ENCODE measurements at regions not wholly inside any gene's neighbourhood (a gene's known extent, or its start where the extent isn't known, plus 50 kb on each side); places are given as distances from the start of the nearest gene placed in this dataset.

DNA sequence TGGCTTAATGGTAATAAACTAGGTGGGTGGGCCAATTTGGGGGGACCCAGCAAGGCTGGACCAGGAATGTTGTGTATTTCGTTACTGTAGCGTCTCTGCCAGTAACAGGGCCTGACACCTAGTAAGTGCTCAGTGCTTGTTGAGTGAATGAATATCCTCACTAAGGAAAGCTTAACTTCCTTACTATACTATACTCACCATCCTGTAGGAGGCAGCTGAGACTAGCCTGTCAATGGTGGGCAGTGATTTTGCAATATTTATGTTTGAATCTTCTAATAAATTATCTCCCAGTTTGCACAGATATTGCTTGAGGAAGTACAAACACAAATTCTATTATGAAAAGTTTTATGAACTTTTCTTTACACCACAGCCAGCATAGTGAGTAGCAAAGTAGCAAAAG, 370.7 kb upstream of the SYT4 start:
- H3K9me3 Mint-ChIP-seq = no peaks in the 10 kb centered on the region
- ChIA-PET CTCF (no interaction called here), POLR2A (no interaction called here)
- H3K36me3 Mint-ChIP-seq (ENCODE audit: low read depth) = no peaks in the 10 kb centered on the region
- DNase-seq = no peak
- no peaks in the 10 kb centered on the region for H3K27me3 Mint-ChIP-seq
- no peaks in the 10 kb centered on the region for H3K4me1 Mint-ChIP-seq
- H3K27ac Mint-ChIP-seq = no peak overlapping the region
- no peak overlapping the region for H3K4me3 Mint-ChIP-seq

DNA sequence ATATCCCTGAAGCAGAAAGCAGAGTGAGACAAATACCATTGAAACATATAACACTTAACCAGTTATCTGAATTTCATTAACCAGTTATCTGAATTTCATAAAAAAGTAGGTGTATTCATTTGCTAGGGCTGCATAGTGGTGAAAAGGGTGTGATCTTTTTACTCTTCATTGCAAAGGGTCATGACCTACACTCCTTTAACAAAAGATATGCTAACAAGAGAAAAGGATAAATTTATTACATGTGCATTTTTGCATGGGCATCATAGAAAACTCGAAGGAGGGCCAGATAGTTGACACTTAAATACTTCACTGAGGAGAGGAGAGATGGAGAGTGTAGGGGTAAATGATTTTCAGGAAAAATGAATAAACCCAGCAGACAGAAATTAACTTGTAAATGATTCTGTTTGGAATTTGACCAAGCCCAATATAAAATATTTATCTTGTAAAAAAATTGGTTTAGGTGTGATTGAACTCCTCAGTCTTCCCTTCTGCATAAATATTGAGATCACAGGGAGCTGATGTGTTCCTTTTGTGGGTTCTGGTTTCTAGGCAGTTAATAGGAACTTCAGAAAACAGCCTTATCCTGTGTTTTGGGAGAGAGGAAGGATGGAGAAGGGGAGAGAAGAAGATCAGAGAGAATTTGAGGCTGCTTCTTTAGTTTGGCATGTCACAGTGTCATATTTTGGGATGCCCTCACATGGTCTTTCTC, 372.5 kb upstream of the SYT4 start:
- Mint-ChIP-seq H3K27ac (no peak overlapping the region), H3K27me3 (no peaks in the 10 kb centered on the region), H3K4me3 (no peak overlapping the region), H3K36me3 (ENCODE audit: low read depth) (no peaks in the 10 kb centered on the region), H3K9me3 (no peaks in the 10 kb centered on the region), H3K4me1 (no peaks in the 10 kb centered on the region)
- ChIA-PET CTCF (no interaction called here), POLR2A (no interaction called here)
- no peak for DNase-seq

DNA sequence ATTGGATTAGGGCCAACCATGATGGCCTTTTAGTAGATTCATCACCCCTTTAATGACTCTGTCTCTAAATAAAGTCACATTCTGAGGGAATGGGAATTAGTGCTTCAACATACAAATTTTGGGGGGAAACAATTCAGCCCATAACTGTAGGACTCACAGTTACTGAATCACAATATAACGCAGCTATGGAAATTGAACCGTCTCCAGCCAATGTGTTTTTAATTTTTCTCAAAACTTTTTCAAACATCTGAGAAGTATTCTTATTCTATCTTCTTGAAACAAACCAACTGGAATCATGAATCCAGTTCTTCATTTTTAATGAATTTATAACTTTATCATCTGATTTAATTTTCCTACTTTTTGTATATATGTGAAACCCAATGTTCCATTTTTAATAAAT, 373.1 kb upstream of the SYT4 start:
- ChIA-PET POLR2A (no interaction called here), CTCF (no interaction called here)
- no peaks in the 10 kb centered on the region for H3K9me3 Mint-ChIP-seq
- H3K4me1 Mint-ChIP-seq = no peaks in the 10 kb centered on the region
- DNase-seq = no peak
- no peaks in the 10 kb centered on the region for H3K36me3 Mint-ChIP-seq (ENCODE audit: low read depth)
- no peak overlapping the region for H3K27ac Mint-ChIP-seq
- no peak overlapping the region for H3K4me3 Mint-ChIP-seq
- no peaks in the 10 kb centered on the region for H3K27me3 Mint-ChIP-seq

DNA sequence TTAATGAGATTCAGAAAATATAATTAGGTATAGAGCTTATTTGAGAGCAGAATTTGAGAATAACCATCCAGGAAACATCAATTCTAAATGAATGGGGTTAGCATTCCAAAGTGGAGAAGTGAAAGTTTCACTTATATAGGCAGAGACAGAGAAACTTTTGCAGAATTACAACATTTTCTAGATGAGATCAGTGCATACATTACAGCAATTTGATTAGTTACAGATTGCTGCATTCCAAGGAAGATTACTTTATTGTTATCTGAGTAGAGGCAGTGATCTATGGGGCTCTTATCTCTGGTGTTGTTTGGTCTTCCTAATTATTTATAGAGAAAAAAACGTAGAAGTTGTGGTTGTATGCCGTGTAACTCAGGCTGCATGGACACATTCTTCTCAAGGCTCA, 373.8 kb upstream of the SYT4 start:
- H3K36me3 Mint-ChIP-seq (ENCODE audit: low read depth) = no peaks in the 10 kb centered on the region
- no peak overlapping the region for H3K4me3 Mint-ChIP-seq
- DNase-seq = no peak
- ChIA-PET CTCF (no interaction called here), POLR2A (no interaction called here)
- H3K9me3 Mint-ChIP-seq = no peaks in the 10 kb centered on the region
- no peaks in the 10 kb centered on the region for H3K4me1 Mint-ChIP-seq
- no peaks in the 10 kb centered on the region for H3K27me3 Mint-ChIP-seq
- no peak overlapping the region for H3K27ac Mint-ChIP-seq

DNA sequence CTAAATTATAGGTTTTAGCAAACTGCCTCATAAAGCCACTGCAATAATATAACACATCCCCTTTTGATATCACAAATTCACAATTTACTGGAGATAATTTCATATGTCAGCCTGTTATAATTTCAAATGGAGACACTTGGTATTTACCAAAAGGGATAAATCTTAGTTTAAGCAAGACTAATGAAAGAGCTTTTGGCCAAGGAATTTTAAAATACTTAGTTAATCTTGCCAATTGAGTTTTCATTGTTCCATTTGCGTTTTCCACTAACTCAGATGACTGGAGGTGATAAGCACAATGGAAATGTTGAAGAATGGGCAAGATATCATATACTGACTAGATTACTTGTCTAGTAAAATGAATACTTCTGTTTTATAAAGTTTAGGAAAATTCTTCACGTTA, 379.3 kb upstream of the SYT4 start:
- Mint-ChIP-seq H3K27ac (no peak overlapping the region), H3K4me1 (no peaks in the 10 kb centered on the region), H3K4me3 (no peak overlapping the region), H3K27me3 (no peaks in the 10 kb centered on the region), H3K36me3 (ENCODE audit: low read depth) (no peaks in the 10 kb centered on the region), H3K9me3 (no peaks in the 10 kb centered on the region)
- CTCF ChIA-PET = no interaction called here
- DNase-seq = no peak
- POLR2A ChIA-PET = no interaction called here

DNA sequence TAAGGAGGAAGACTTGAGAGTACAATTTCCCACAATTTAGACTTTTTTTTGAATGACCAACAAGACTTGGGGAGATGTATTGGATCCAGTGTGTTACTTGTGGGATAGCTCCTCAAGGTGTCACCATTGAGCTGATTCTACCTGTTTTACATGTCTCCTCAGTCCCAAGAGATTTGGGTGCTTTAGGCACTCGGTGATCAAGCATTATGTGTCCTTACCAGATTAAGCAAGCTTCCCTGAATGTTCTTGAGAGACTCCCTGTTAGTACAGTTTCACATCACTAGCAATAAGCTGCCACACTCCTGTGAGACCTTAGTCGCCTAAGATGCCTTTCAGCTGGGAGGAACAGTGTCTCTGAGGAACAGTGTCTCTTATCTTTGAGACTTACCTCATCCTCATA, 384.3 kb upstream of the SYT4 start:
- Mint-ChIP-seq H3K4me3 (no peak overlapping the region), H3K4me1 (no peaks in the 10 kb centered on the region), H3K27me3 (no peaks in the 10 kb centered on the region), H3K27ac (no peak overlapping the region), H3K9me3 (no peaks in the 10 kb centered on the region), H3K36me3 (ENCODE audit: low read depth) (no peaks in the 10 kb centered on the region)
- ChIA-PET CTCF (no interaction called here), POLR2A (interaction anchor here (0.5 kb wide), 1 partner anchor 82 kb away, joined by 3 read pairs; no protein-coding TSS in a partner anchor)
- DNase-seq = no peak

DNA sequence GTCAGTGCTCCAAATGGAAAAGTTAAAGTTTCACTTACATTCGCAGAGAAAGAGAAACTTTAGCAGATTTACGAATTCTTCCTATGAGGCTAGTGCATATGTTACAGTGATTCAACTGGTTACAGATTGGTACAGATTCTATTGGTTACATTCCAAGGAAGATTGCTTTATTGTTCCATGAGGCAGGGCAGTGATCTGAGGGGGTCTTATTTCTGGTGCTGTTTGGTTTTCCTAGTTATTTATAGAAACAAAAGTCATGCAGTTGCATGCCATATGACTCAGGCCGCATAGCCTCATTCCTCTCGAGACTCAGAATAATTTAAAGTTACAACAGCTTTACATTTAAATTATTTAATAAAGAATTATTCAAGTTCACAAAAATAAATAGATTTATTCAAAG, 385.4 kb upstream of the SYT4 start:
- ChIA-PET CTCF (no interaction called here), POLR2A (no interaction called here)
- Mint-ChIP-seq H3K4me1 (no peaks in the 10 kb centered on the region), H3K27ac (no peak overlapping the region), H3K36me3 (ENCODE audit: low read depth) (no peaks in the 10 kb centered on the region), H3K4me3 (no peak overlapping the region), H3K9me3 (no peaks in the 10 kb centered on the region), H3K27me3 (no peaks in the 10 kb centered on the region)
- DNase-seq = no peak

DNA sequence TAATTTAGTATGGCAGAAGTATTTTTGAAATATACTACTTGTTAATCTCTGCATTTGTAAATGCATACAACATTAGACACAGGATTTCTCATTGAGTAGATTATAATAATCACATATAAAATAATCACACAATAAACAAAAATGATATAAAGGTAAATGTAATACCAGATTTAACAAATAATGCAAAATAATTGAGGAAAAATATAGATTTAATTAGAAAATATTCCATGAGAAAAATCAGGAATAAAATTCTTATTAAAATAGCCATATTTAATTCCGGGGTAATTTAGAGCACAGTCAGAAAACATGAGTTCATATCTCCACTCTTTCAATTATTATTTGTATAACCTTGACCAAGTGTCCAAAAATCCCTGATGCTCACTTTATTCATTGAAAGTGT, 385.9 kb upstream of the SYT4 start:
- ChIA-PET CTCF (no interaction called here), POLR2A (no interaction called here)
- Mint-ChIP-seq H3K36me3 (ENCODE audit: low read depth) (no peaks in the 10 kb centered on the region), H3K27me3 (no peaks in the 10 kb centered on the region), H3K9me3 (no peaks in the 10 kb centered on the region), H3K4me1 (no peaks in the 10 kb centered on the region), H3K4me3 (no peak overlapping the region), H3K27ac (no peak overlapping the region)
- no peak for DNase-seq

DNA sequence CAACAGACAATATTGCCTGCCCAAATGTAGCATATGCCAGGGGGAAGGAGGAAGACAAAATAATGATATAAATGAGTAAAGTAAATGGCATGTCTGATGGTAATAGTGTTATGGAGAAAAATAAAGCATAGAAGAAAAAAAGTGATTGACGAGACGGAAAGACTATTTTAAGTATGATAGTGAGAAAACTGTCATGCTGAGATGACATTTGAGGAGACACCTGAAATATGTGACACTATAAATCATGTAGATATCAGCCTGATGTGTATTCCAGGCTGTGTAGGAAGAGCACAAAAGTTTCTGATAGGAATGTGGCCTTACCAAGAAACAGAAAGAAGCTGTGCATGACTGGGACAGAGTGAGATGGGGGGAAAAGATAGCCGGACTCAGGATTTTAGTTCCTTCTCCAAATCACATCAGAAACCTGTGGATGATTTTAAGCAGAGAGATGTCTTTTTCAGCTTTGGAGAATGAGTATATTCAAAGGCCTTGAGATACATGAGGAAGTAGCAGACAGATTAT, 387.3 kb upstream of the SYT4 start:
- POLR2A ChIA-PET = no interaction called here
- Mint-ChIP-seq H3K27me3 (no peaks in the 10 kb centered on the region), H3K9me3 (no peaks in the 10 kb centered on the region), H3K36me3 (ENCODE audit: low read depth) (no peaks in the 10 kb centered on the region), H3K4me3 (no peak overlapping the region), H3K4me1 (no peaks in the 10 kb centered on the region), H3K27ac (no peak overlapping the region)
- CTCF ChIA-PET = no interaction called here
- no peak for DNase-seq

DNA sequence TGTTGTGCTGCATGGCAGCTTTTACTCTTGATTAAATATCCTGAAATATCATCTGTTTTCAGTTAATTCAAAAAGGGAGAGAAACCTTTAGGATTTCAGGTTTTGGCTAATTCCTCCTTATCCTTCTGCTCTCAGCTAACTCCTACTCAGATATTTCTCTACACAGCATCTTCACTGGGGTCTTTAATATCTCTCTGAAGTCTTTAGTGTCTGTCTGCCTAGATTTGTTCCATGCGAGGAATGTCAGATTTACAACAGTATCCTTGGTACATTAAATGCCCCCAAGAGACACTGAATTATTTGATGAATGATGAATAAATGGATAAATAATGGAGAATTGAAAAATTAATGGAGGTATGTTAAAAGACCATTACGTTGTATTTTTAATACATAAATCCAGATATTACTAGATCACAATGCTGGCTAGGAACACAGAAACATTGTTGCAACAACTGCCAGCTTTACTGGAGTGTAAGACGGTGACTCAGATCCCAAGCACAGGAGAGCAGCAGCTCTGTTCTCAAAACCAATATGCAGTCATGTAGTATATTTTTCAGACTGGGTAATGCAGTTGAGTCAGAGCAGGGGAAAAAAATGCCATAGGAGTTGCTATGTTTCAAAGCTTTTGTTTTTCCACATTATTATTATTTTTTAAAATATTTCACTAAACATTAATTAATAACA, 388.0 kb upstream of the SYT4 start:
- CTCF ChIA-PET = no interaction called here
- POLR2A ChIA-PET = no interaction called here
- no peak for DNase-seq
- no peak overlapping the region for H3K27ac Mint-ChIP-seq
- H3K4me3 Mint-ChIP-seq = no peak overlapping the region
- H3K36me3 Mint-ChIP-seq (ENCODE audit: low read depth) = no peaks in the 10 kb centered on the region
- no peaks in the 10 kb centered on the region for H3K9me3 Mint-ChIP-seq
- no peaks in the 10 kb centered on the region for H3K4me1 Mint-ChIP-seq
- no peaks in the 10 kb centered on the region for H3K27me3 Mint-ChIP-seq

DNA sequence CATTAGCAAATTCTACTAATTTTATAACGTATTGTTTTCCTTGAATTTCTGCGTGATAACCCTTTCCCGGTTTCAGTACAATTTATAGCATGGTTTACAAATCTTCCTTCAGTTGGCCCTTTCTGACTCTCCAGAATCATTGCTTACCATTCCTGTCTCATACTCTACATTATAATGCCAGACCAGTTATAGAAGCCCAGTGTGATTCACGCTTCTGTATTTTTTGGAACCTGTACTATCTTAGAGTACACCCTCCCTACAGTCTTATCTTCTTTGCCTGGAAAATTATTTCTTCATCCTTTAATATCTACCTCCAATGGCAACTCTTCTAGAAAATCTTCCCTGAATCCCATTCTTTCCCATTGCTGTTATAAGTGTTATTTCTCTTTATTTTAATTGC, 391.6 kb upstream of the SYT4 start:
- no peak overlapping the region for H3K4me3 Mint-ChIP-seq
- H3K27me3 Mint-ChIP-seq = no peaks in the 10 kb centered on the region
- H3K36me3 Mint-ChIP-seq (ENCODE audit: low read depth) = no peaks in the 10 kb centered on the region
- ChIA-PET POLR2A (no interaction called here), CTCF (no interaction called here)
- no peak for DNase-seq
- H3K27ac Mint-ChIP-seq = no peak overlapping the region
- no peaks in the 10 kb centered on the region for H3K4me1 Mint-ChIP-seq
- H3K9me3 Mint-ChIP-seq = no peaks in the 10 kb centered on the region

DNA sequence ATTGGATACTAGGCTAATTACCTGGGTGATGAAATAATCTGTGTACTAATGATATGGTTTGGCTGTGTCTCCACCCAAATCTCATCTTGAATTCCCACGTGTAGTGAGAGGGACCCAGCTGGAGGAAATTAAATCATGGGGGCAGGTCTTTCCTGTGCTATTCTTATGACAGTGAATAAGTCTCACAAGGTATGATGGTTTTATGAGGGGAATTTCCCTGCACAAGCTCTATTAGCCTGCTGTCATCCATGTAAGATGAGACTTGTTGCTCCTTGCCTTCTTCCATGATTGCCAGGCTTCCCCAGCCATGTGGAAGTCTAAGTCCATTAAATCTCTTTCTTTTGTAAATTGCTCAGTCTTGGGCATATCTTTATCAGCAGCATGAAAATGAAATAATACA, 394.1 kb upstream of the SYT4 start:
- POLR2A ChIA-PET = no interaction called here
- no peaks in the 10 kb centered on the region for H3K9me3 Mint-ChIP-seq
- H3K27me3 Mint-ChIP-seq = no peaks in the 10 kb centered on the region
- CTCF ChIA-PET = no interaction called here
- no peak for DNase-seq
- no peaks in the 10 kb centered on the region for H3K4me1 Mint-ChIP-seq
- no peak overlapping the region for H3K4me3 Mint-ChIP-seq
- no peak overlapping the region for H3K27ac Mint-ChIP-seq
- H3K36me3 Mint-ChIP-seq (ENCODE audit: low read depth) = no peaks in the 10 kb centered on the region

DNA sequence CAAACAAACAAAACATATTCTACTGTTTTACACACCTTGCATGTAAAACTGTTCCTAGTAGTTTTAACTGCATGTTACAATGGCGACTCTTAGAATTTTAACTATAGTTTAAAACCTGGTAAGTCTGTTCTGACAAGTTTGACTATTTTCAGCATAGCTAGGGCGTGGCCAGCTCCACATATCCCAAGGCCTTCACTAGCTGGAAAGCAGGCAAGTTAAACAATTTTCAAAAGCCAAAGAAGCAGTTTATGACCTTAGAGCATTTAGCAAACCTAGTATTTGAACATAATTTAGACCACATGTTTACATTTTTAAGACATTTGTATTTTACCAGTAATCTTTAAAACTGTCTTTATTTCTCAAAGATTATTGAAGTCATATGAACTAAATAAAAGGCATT, 402.8 kb upstream of the SYT4 start:
- CTCF ChIA-PET = no interaction called here
- POLR2A ChIA-PET = no interaction called here

DNA sequence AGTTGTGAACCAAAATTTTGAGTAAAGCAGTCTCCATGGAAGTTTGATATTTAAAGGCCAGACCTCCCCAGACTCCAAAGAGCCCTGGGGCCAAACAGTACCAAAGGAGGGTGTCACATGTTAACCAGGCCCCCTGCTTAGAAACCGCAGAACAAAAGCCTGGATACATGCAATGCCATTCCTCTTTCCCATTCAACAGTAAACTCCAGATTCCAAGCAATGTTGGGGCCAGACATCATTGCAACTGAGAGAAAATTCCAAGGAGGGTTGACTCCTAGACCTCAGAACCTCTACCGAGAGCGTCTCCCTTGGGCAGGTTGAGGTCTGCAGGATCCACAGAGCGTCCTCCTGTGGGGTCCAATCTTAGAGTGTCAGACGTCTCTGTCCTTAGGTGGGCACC, 404.4 kb upstream of the SYT4 start:
- Mint-ChIP-seq H3K27ac (no peak overlapping the region), H3K36me3 (ENCODE audit: low read depth) (no peaks in the 10 kb centered on the region), H3K4me1 (no peaks in the 10 kb centered on the region), H3K9me3 (peaks cover 3% of the 10 kb centered on the region), H3K27me3 (no peaks in the 10 kb centered on the region), H3K4me3 (no peak overlapping the region)
- ChIA-PET CTCF (no interaction called here), POLR2A (no interaction called here)
- DNase-seq = no peak

More for the DNA sequence above, 402.8 kb upstream of the SYT4 start:
- H3K36me3 Mint-ChIP-seq (ENCODE audit: low read depth) = no peaks in the 10 kb centered on the region
- H3K9me3 Mint-ChIP-seq = peaks cover 3% of the 10 kb centered on the region
- H3K4me3 Mint-ChIP-seq = no peak overlapping the region
- no peak for DNase-seq
- no peaks in the 10 kb centered on the region for H3K27me3 Mint-ChIP-seq
- H3K27ac Mint-ChIP-seq = no peak overlapping the region
- H3K4me1 Mint-ChIP-seq = no peaks in the 10 kb centered on the region
